HG02852 (cell line): ENCODE measurements at regions not wholly inside any gene's neighbourhood (a gene's known extent, or its start where the extent isn't known, plus 50 kb on each side); places are given as distances from the start of the nearest gene placed in this dataset.

Experiments
- ATAC-seq: cut with Tn5 transposase; IDR thresholded peaks from one replicate; pipeline ENCODE4 v1.9.1; 2021; ENCODE audit warnings: mild to moderate bottlenecking, moderate library complexity; ENCODE audit not compliant: unreplicated experiment

DNA sequence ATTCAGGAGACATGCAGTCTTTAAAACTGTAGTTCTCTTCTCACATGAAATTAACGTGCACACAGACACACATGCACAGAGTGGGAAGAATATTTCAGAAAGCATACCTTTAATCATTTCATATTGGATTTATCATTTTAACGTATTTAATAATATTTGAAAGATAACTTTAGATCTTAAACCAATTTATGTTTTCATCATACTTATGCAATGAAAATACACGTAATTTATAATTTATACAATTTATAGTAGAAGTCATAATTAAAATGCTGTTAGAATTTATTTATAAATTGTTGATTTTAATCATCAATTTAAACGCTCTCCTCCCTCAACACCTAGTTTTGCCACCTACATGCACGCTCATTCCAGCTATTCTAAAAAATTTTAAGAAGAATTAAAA, 894.9 kb upstream of the CTNND2 start:
- no peak for ATAC-seq

GRCh38 chr5:12795333-12795663, 891.1 kb upstream of the CTNND2 start:
- ATAC-seq, result no peak

DNA sequence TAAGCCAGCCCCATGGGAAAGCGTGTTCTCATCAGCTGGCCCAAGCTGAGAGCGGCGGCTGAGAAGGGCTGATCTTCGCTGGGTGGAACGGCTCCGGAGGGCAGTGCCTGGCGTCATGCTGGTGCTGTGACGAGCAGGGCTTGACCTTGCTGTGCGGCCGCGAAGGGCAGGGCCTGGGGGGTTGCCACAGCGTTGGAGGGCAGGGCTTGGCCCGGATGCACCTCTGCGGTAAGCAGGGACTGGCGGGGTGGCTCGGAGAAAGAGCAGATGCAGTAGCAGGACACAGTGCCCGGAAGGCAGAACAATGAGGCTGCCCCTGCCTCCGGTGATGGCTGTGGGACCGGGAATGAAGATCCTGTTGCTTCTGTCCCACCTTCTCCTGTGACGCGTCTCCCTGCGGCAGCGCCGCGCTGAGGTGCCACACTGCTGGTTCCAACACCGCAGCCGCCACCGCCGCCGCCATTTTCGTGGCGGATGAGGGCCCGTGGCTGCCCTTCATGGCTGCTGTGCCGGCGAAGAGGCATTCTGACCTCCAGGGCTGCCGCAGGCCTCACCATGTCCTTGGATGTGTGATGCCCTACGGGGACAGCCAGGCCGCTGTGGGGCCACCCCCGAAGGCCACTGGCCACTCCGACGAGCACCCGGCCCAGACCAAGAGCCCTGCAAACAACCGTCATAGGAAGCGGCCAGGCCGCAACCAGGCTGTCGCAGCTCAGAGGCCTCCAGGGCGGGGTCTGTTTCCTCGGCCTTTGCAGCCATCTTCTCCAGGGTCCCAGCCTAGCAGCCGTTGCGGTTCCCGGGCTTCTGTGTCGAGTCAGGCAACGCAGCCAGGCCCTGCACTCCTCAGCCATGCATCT, 890.5 kb upstream of the CTNND2 start:
- ATAC-seq, result no peak

DNA sequence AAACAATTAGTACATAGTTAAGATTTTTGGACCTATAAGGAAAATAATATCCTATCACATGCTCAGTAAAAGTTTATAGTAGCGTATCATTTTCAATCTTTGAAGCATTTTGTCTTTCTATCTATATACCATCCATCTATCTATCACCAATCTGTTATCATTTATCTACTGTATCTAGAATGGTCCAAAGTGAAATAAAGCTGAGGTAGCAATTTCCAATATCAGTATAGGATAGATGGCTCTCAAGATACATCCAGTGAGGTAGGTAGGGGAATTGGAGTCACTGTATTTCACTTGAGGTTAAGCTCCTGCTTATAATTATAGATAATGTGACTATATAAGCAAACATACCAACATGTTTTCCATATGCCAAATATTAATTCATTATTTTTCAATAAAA, 889.1 kb upstream of the CTNND2 start:
- ATAC-seq, result no peak

DNA sequence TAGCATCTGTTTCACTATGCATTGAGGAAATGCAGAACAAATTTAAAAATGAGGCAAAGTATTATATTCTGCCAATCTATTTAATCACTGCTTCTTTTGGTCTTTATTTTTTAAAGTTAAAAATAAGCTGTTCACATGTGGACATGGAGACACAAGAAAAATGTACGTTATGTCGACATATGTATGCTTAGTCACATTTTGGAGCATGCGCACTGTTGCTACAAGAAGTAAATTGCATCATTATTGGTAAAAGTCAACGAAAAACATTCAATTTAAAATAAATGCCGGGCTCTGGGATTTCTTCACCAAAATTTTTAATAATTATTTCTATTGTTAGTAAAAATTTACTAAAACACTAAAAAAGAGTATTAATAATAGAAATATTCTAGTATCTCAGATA, 876.3 kb upstream of the CTNND2 start:
- no peak for ATAC-seq

DNA sequence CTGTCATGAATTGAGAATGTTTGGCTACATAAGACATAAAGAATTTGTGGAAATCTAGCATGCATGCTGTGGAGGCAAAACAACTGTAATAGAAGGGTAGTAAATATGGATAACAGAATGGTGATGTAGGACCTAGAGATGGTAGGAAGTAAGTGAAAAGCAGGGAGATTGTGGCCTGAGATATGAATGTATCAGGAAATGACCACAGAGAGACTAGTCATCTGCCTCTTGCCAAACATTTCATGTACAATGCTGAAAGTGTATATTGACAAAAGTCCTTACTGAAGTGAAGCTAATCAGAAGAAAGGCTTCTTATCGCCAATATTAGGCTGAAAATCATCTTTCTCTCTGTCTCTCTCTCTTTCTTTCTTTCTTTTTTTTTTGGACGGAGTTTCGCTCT, 873.1 kb upstream of the CTNND2 start:
- no peak for ATAC-seq

DNA sequence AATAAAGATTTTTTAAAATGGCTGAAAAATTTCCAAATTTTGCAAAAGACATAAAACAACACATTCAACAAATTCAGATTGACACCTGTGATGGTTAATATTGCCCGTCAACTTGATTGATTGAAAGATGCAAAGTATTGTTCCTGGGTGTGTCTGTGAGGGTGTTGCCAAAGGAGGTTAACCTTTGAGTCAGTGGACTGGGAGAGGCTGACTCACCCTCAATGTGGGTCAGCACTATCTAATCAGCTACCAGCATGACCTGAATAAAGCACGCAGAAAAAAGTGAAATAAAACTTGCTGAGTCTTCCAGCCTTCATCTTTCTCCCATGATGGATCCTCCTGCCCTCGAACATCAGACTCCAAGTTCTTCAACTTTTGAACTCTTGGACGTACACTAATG, 868.0 kb upstream of the CTNND2 start:
- ATAC-seq, result no peak

GRCh38 chr5:12759377-12759776, 855.1 kb upstream of the CTNND2 start:
- ATAC-seq, result no peak

DNA sequence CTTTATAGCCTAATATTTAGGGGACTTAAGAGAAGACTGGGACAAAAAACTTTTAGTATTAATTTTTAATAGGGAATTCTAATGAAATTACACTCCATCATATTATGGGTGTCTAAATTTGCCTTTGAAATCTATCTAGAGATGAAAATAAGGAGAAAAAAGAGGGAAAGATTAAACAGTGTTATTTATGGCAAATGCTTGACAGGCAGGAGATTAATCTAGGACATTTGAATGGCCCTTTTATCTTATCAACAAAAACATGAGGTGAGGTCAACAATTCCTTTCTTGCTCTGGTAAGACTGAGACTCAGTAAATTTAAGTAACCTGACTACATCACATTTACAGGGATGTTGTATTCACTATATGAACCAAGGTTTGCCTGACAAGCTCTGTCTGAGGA, 852.8 kb upstream of the CTNND2 start:
- no peak for ATAC-seq

DNA sequence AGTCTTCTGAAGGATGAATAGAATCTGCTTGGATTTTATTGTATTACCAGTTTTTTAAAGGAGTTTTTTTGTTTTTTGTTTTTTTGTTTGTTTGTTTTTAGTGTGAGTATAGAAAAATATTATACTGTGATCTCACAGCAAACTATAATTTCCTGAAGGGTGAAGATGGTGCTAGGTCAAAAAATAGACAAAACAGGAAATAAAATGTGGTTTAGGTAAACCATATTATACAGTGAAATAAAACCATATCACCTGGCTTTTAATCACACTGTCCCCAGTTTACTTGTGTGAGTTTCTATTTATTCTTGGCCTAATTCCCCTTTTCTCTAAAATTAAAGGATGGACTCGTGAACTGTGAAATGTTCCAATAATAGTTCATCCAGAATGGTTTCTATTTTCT, 841.3 kb upstream of the CTNND2 start:
- no peak for ATAC-seq

DNA sequence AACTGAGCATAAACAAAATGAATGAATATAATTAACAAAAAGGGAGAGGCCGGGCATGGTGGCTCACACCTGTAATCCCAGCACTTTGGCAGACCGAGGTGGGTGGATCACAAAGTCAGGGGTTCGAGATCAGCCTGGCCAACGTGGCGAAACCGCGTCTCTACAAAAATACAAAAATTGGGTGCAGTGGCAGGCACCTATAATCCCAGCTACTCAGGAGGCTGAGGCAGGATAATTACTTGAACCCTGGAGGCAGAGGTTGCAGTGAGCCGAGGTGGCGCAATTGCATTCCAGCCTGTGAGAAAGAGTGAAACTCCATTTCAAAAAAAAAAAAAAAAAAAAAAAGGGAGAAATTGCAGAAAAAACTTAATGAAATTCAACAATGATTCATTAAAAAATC, 839.3 kb upstream of the CTNND2 start:
- no peak for ATAC-seq

DNA sequence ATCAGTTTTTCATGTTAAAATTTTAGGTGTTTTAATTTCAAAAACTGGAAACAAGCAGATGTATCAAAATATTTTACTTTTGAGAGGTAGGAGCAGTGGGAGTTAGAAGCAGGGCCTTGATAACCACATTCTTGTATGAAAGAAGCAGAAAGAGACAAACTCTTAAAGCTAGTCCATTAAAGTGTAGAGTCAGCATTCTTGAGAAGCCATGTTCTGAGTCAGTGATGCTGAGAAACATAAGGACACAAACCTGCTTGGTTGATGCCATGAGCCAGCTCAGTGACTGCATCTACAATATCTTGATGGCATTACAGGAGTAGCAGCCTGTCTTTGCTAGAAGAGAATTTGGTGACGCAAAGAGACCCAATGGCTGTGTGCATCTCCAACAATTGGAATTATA, 826.1 kb upstream of the CTNND2 start:
- ATAC-seq, result no peak

DNA sequence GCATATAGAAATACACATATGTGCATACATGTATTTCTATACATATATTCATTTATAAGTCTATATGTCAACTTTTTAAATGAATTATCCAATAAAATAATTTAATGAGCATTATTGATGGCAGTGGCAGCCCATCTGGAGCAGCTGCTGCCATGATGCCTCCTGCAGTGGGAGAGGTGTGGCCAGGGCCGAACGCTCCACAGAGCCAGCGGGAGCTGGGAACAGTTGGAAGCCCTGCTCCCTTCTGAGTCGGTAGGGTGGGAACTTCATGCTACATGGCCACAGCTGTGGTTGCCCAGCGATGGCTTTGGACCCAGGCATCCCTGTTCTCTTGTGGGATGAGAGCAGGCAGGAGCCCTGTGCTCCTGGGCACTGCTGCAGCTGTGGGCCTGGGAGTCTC, 812.4 kb upstream of the CTNND2 start:
- ATAC-seq, result no peak

GRCh38 chr5:12707560-12707959, 803.3 kb upstream of the CTNND2 start:
- no peak for ATAC-seq

GRCh38 chr5:12704955-12705354, 800.7 kb upstream of the CTNND2 start:
- no peak for ATAC-seq

- no peak for ATAC-seq
These were observed 799.0 kb upstream of the CTNND2 start for GRCh38 chr5:12703254-12703653.

DNA sequence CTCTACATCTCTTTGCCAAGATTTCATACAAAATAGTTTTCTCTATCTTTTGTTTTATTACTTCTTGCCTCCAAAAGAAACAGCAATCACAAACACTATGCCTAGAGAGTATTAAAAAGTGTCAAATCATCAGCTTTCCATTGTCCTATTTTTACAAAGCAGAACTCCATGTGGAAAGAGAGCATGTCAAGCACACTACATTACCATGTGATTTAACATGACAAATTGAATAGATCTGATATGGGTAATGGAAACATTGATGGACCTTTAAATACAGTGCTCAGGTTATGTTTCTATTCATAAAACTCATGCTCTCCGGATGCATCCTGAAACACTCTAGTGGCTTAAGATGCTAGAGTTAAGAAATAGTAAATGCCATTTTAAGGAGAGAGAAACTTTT, 791.4 kb upstream of the CTNND2 start:
- ATAC-seq, result no peak

- no peak for ATAC-seq
These were observed 787.1 kb upstream of the CTNND2 start for GRCh38 chr5:12691330-12691729.

DNA sequence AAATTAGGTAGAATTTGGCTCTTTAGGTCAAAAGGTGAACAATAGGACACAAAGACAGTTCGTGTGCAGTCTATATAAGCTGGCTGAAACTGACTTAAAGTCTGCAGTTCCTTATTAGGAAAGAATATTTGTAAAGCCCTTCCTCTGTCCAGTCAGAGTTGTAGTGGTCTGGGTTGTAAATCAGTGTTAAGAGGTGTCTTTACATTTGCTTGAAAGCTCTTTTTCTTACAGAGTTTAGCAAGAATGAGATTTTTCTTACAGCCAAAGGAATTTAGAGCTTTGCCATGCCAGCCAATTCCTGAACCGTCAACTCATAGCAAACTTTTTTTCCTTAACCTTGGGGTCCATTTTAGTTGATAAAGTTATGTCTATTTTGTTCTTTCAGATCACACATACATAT, 786.1 kb upstream of the CTNND2 start:
- ATAC-seq, result no peak

- ATAC-seq, result no peak
These were observed 779.0 kb upstream of the CTNND2 start for GRCh38 chr5:12683249-12683648.

GRCh38 chr5:12679731-12680130, 775.5 kb upstream of the CTNND2 start:
- no peak for ATAC-seq

DNA sequence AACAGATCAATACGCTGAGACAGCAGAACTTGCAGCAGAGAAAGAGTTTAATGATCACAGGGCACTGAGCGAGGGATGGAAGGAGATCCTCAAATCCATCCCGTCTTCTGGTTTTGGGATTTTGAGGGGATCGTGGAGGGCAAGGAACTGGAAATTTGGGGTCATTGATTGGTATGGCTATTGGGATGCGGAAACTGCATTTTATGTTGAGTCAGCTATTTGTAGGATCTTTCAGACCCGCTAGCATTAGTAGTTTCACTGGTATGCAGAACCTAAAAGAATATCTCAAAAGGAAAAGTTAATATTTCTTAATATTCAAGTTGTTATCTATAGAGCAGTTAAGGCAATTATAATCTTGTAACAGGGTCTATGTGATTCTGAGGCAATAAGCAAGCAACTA, 771.7 kb upstream of the CTNND2 start:
- no peak for ATAC-seq

- ATAC-seq, result no peak
These were observed 767.9 kb upstream of the CTNND2 start for GRCh38 chr5:12672141-12672540.
